H1 (cell line): ENCODE measurements at regions not wholly inside any gene's neighbourhood (a gene's known extent, or its start where the extent isn't known, plus 50 kb on each side); places are given as distances from the start of the nearest gene placed in this dataset.

Experiments
- KDM5A ChIP-seq: fragments of 200-600 bp; IDR thresholded peaks from 2 replicates; pipeline ENCODE4 v1.7.1; 2012; ENCODE audit warnings: mild to moderate bottlenecking, low read length, inconsistent platforms, mixed read lengths
- SRF ChIP-seq: IDR thresholded peaks from 2 replicates; pipeline ENCODE4 v1.6.1; 2011; ENCODE audit warnings: mild to moderate bottlenecking, low read depth, low read length, moderate library complexity
- SUZ12 ChIP-seq: fragments of 200-600 bp; sonication (generic); IDR thresholded peaks from 2 replicates; pipeline ENCODE4 v1.6.1; 2012; ENCODE audit warnings: mild to moderate bottlenecking, inconsistent platforms, low read length, moderate library complexity, mixed read lengths

DNA sequence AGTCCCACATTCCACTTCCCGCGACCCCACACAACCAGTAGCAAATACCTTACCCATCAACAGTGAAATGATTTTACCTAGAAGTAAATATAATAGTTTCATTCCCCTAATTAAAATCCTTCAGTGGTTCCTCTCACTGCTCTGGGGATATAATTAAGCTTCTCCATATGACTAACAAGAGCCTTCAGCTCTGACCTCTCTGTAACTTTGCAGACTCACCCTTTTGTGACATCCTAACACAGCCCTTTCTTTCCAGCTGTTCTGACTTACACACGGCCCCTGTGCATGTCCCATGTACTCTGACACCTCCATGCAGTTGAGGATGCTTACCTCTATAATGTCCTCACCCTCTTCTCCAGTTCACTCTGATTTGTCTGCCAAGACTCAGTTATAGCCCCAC is 137.3 kb upstream of the SPAG17 start (continued):
- TF ChIP-seq SUZ12 (no peak), SRF (no peak), KDM5A (no peak)
